ENCODE measurements at regions not wholly inside any gene's neighbourhood (a gene's known extent, or its start where the extent isn't known, plus 50 kb on each side); places are given as distances from the start of the nearest gene placed in this dataset.

- no peak overlapping the region for H2AFZ ChIP-seq (ENCODE audit: low read depth, low read length)
- H3F3A ChIP-seq (ENCODE audit: insufficient read depth, low read length, poor library complexity, severe bottlenecking), result no peaks in the 10 kb centered on the region
- no peaks in the 10 kb centered on the region for H3K9me2 ChIP-seq (ENCODE audit: insufficient read depth, low read length)
- no peak overlapping the region for H3K4me2 ChIP-seq (ENCODE audit: low read length)
- no peak overlapping the region for H3K27ac ChIP-seq (ENCODE audit: low read length)
- no peak overlapping the region for H3K4me3 ChIP-seq (ENCODE audit: low read length)
- no peaks in the 10 kb centered on the region for H3K79me2 ChIP-seq (replicated peaks; ENCODE audit: insufficient read depth, low read length)
- H3K27me3 ChIP-seq (ENCODE audit: insufficient read depth, low read depth, low read length), result no peaks in the 10 kb centered on the region
- TF ChIP-seq POLR2AphosphoS5 (IDR thresholded peaks at IDR 0.05) (no peak), EP300 (conservative IDR thresholded peaks at IDR 0.05; ENCODE audit: poor library complexity, severe bottlenecking) (no peak), SMC3 (conservative IDR thresholded peaks at IDR 0.05; ENCODE audit: poor library complexity) (no peak), MXI1 (conservative IDR thresholded peaks at IDR 0.05; ENCODE audit: poor library complexity, severe bottlenecking) (no peak), TAF1 (IDR thresholded peaks at IDR 0.05; ENCODE audit: low read depth) (no peak), EZH2 (IDR thresholded peaks at IDR 0.05; ENCODE audit: borderline replicate concordance, insufficient read depth, low read length, poor library complexity, severe bottlenecking) (no peak), CTCF (IDR thresholded peaks at IDR 0.05; ENCODE audit: poor library complexity, severe bottlenecking) (no peak), RAD21 (conservative IDR thresholded peaks at IDR 0.05) (no peak), REST (IDR thresholded peaks at IDR 0.05; ENCODE audit: borderline replicate concordance) (no peak)
- H3K9me3 ChIP-seq (ENCODE audit: low read length), result no peaks in the 10 kb centered on the region
- no peaks in the 10 kb centered on the region for H4K20me1 ChIP-seq (ENCODE audit: insufficient read depth)
- H3K36me3 ChIP-seq (ENCODE audit: insufficient read depth, low read length), result no peaks in the 10 kb centered on the region
- H3K9ac ChIP-seq (ENCODE audit: low read length), result no peak overlapping the region
These were observed 208.7 kb downstream of the LIG4 start for GRCh38 chr13:108006619-108007018.

- no peak overlapping the region for H3K4me2 ChIP-seq (ENCODE audit: low read length)
- TF ChIP-seq CTCF (IDR thresholded peaks at IDR 0.05; ENCODE audit: poor library complexity, severe bottlenecking), result no peak
- no peak for TF ChIP-seq EP300 (conservative IDR thresholded peaks at IDR 0.05; ENCODE audit: poor library complexity, severe bottlenecking)
- no peak for TF ChIP-seq TAF1 (IDR thresholded peaks at IDR 0.05; ENCODE audit: low read depth)
- no peak for TF ChIP-seq MXI1 (conservative IDR thresholded peaks at IDR 0.05; ENCODE audit: poor library complexity, severe bottlenecking)
- H3K9ac ChIP-seq (ENCODE audit: low read length), result no peak overlapping the region
- no peaks in the 10 kb centered on the region for H3K9me3 ChIP-seq (ENCODE audit: low read length)
- no peaks in the 10 kb centered on the region for H3K9me2 ChIP-seq (ENCODE audit: insufficient read depth, low read length)
- H3F3A ChIP-seq (ENCODE audit: insufficient read depth, low read length, poor library complexity, severe bottlenecking), result no peaks in the 10 kb centered on the region
- no peaks in the 10 kb centered on the region for H3K36me3 ChIP-seq (ENCODE audit: insufficient read depth, low read length)
- H3K79me2 ChIP-seq (replicated peaks; ENCODE audit: insufficient read depth, low read length), result no peaks in the 10 kb centered on the region
- H3K27ac ChIP-seq (ENCODE audit: low read length), result no peak overlapping the region
- H3K27me3 ChIP-seq (ENCODE audit: insufficient read depth, low read depth, low read length), result no peaks in the 10 kb centered on the region
- H4K20me1 ChIP-seq (ENCODE audit: insufficient read depth), result no peaks in the 10 kb centered on the region
- no peak overlapping the region for H2AFZ ChIP-seq (ENCODE audit: low read depth, low read length)
- H3K4me3 ChIP-seq (ENCODE audit: low read length), result no peak overlapping the region
These were observed 210.1 kb downstream of the LIG4 start for GRCh38 chr13:108005231-108005630.

All from neural cell (in vitro differentiated cells).